H1 (cell line): ENCODE measurements at regions not wholly inside any gene's neighbourhood (a gene's known extent, or its start where the extent isn't known, plus 50 kb on each side); places are given as distances from the start of the nearest gene placed in this dataset.

ENCODE experiments used
- CTCF ChIA-PET: fragments of 300-600 bp; sonication (Branson Sonifier 250); formaldehyde crosslinking; loops from one replicate; lab custom pipeline; 2021; ENCODE audit not compliant: partially characterized antibody; lab: Charles Lee
- POLR2A ChIA-PET: fragments of 300-600 bp; sonication (Branson Sonifier 250); formaldehyde crosslinking; loops from one replicate; lab custom pipeline; 2021; ENCODE audit warnings: inconsistent platforms; ENCODE audit not compliant: partially characterized antibody; lab: Charles Lee
- DNase-seq, 2 experiments: peaks; one replicate each; pipeline versions ENCODE4 v3.0.0 to v3.0.0-alpha.2; 2010 to 2022; ENCODE audit warnings: low spot score in 2 of 2, low read depth in 1 of 2, mixed read lengths in 1 of 2
- FAIRE-seq: peaks from 2 replicates; lab custom pipeline; 2011; peaks lifted over from hg19 to GRCh38; lab: Jason Lieb, UNC
- H2AFZ ChIP-seq: 2 replicates; pipeline ENCODE4 v1.8.1; 2012; ENCODE audit warnings: low read length, inconsistent platforms
- H2AK5ac ChIP-seq: 2 replicates; pipeline ENCODE4 v1.6.1; 2013; ENCODE audit warnings: low read depth, low read length
- H2BK120ac ChIP-seq: replicated peaks from 2 replicates; pipeline ENCODE3; 2013; ENCODE audit warnings: low read depth, low read length, inconsistent platforms
- H2BK12ac ChIP-seq: 2 replicates; pipeline ENCODE4 v1.6.1; 2013; ENCODE audit warnings: low read depth, low read length
- H2BK15ac ChIP-seq: 2 replicates; pipeline ENCODE4 v1.6.1; 2013; ENCODE audit warnings: low read length
- H2BK20ac ChIP-seq: 2 replicates; pipeline ENCODE4 v1.6.1; 2013; ENCODE audit warnings: low read length
- H2BK5ac ChIP-seq: 2 replicates; pipeline ENCODE4 v1.6.1; 2013; ENCODE audit warnings: low read depth, low read length
- H3K14ac ChIP-seq: 2 replicates; pipeline ENCODE4 v1.6.1; 2013; ENCODE audit warnings: inconsistent platforms; ENCODE audit not compliant: insufficient read length
- H3K18ac ChIP-seq: 2 replicates; pipeline ENCODE4 v1.6.1; 2013; ENCODE audit warnings: low read length; ENCODE audit errors: extremely low read depth
- H3K23ac ChIP-seq: 2 replicates; pipeline ENCODE4 v1.6.1; 2013; ENCODE audit warnings: inconsistent platforms; ENCODE audit not compliant: insufficient read length
- H3K23me2 ChIP-seq: 2 replicates; pipeline ENCODE4 v1.6.1; 2013; ENCODE audit warnings: low read depth, low read length
- H3K27ac ChIP-seq: 2 replicates; pipeline ENCODE4 v1.6.1; 2011; ENCODE audit warnings: low read depth, low read length, inconsistent platforms
- H3K27me3 ChIP-seq, 4 experiments: replicated peaks in 1 of 4; 1 replicate in 1 of 4; 2 replicates in 3 of 4; pipeline versions ENCODE4 v1.6.1 to v1.8.1; 2011 to 2013; ENCODE audit warnings: low read length in 3 of 4, mild to moderate bottlenecking in 3 of 4, inconsistent platforms in 2 of 4, mixed read lengths in 2 of 4, moderate library complexity in 1 of 4; ENCODE audit not compliant: control insufficient read depth in 3 of 4, insufficient read depth in 3 of 4; ENCODE audit errors: extremely low read depth in 1 of 4
- H3K36me3 ChIP-seq, 4 experiments: 2 replicates each; pipeline versions ENCODE4 v1.6.1 to v1.8.1; 2011 to 2013; ENCODE audit warnings: mild to moderate bottlenecking in 4 of 4, low read length in 3 of 4, moderate library complexity in 2 of 4, control low read depth in 1 of 4, inconsistent platforms in 1 of 4; ENCODE audit not compliant: insufficient read depth in 4 of 4, control insufficient read depth in 2 of 4
- H3K4ac ChIP-seq: replicated peaks from 2 replicates; pipeline ENCODE3; 2013; ENCODE audit warnings: low read length, low read depth, mixed read lengths, inconsistent platforms; ENCODE audit not compliant: insufficient read length
- H3K4me1 ChIP-seq, 4 experiments: replicated peaks in 1 of 4; 1 replicate in 1 of 4; 2 replicates in 3 of 4; pipeline versions ENCODE4 v1.6.1 to v1.8.1; 2011 to 2013; ENCODE audit warnings: low read length in 3 of 4, inconsistent platforms in 2 of 4, mixed read lengths in 1 of 4; ENCODE audit not compliant: insufficient read depth in 4 of 4, control insufficient read depth in 3 of 4
- H3K4me2 ChIP-seq, 2 experiments: 2 replicates each; pipeline versions ENCODE4 v1.6.1 to v1.8.1; 2011 to 2013; ENCODE audit warnings: low read depth in 2 of 2, low read length in 2 of 2, control low read depth in 1 of 2, inconsistent platforms in 1 of 2, mild to moderate bottlenecking in 1 of 2; ENCODE audit not compliant: insufficient read depth in 1 of 2
- H3K4me3 ChIP-seq, 4 experiments: fragments of 200-600, 300-600 bp in 1 of 4; sonication (generic), shearing (Covaris generic), sonication (Bioruptor Twin) in 1 of 4; 2 replicates each; pipeline versions ENCODE4 v1.5.1 to v1.8.1; 2011 to 2016; ENCODE audit warnings: low read length in 4 of 4, low read depth in 3 of 4, control low read depth in 2 of 4, inconsistent platforms in 2 of 4, mild to moderate bottlenecking in 2 of 4, mixed read lengths in 1 of 4, moderate library complexity in 1 of 4; ENCODE audit not compliant: insufficient read depth in 2 of 4; ENCODE audit errors: extremely low read depth in 1 of 4
- H3K56ac ChIP-seq: replicated peaks from 2 replicates; pipeline ENCODE3; 2013; ENCODE audit warnings: low read depth, mild to moderate bottlenecking, mixed read lengths, low read length, inconsistent platforms; ENCODE audit not compliant: insufficient read length
- H3K79me1 ChIP-seq: 2 replicates; pipeline ENCODE4 v1.6.1; 2013; ENCODE audit warnings: low read depth, low read length, control low read depth
- H3K79me2 ChIP-seq, 2 experiments: 2 replicates each; pipeline versions ENCODE4 v1.6.1 to v1.8.1; 2012 to 2013; ENCODE audit warnings: low read length in 2 of 2, mild to moderate bottlenecking in 2 of 2, inconsistent platforms in 1 of 2; ENCODE audit not compliant: insufficient read depth in 2 of 2, control insufficient read depth in 1 of 2
- H3K9ac ChIP-seq, 4 experiments: replicated peaks in 1 of 4; 1 replicate in 1 of 4; 2 replicates in 3 of 4; pipeline versions ENCODE4 v1.6.1 to v1.8.1; 2011 to 2013; ENCODE audit warnings: low read depth in 3 of 4, low read length in 3 of 4, control low read depth in 2 of 4, mild to moderate bottlenecking in 2 of 4, moderate library complexity in 2 of 4, inconsistent platforms in 1 of 4; ENCODE audit errors: extremely low read depth in 1 of 4
- H3K9me3 ChIP-seq, 2 experiments: 2 replicates each; pipeline versions ENCODE4 v1.6.1 to v1.8.1; 2012 to 2013; ENCODE audit warnings: mild to moderate bottlenecking in 2 of 2, moderate library complexity in 2 of 2, control low read depth in 1 of 2, inconsistent platforms in 1 of 2, low read depth in 1 of 2, low read length in 1 of 2, mixed read lengths in 1 of 2; ENCODE audit not compliant: insufficient read depth in 2 of 2
- H4K20me1 ChIP-seq, 2 experiments: replicated peaks in 1 of 2; 2 replicates each; pipeline versions ENCODE3 to v1.8.1; 2011 to 2013; ENCODE audit warnings: inconsistent platforms in 2 of 2, low read length in 2 of 2, mild to moderate bottlenecking in 1 of 2; ENCODE audit not compliant: insufficient read depth in 2 of 2, control insufficient read depth in 1 of 2
- H4K5ac ChIP-seq: 2 replicates; pipeline ENCODE4 v1.6.1; 2013; ENCODE audit warnings: low read length, low read depth, mixed read lengths, inconsistent platforms; ENCODE audit not compliant: insufficient read length
- H4K8ac ChIP-seq: 2 replicates; pipeline ENCODE4 v1.8.0; 2013; ENCODE audit warnings: mild to moderate bottlenecking, moderate library complexity, low read length, inconsistent platforms; ENCODE audit not compliant: insufficient read depth; ENCODE audit errors: extremely low read depth
- H4K91ac ChIP-seq: replicated peaks from 2 replicates; pipeline ENCODE3; 2013; ENCODE audit warnings: low read length, mixed read lengths, inconsistent platforms; ENCODE audit not compliant: insufficient read length
- CHD1 ChIP-seq: IDR thresholded peaks from 2 replicates; pipeline ENCODE4 v1.6.1; 2012; ENCODE audit warnings: low read depth, low read length, improper control_type of control experiment
- WGBS, 2 experiments: shearing (Covaris generic) in 1 of 2; methylation state at CpG; one replicate each; pipeline versions ENCODE4 v1.1.6 to v1.1.7; 2013 to 2015; ENCODE audit warnings: low lambda C conversion rate in 2 of 2, mixed read lengths in 2 of 2, inconsistent platforms in 1 of 2, low coverage in 1 of 2, missing lambda C conversion rate in 1 of 2; ENCODE audit not compliant: insufficient replicate concordance in 2 of 2, insufficient coverage in 1 of 2, insufficient read length in 1 of 2; ENCODE audit errors: extremely low coverage in 1 of 2, missing lambda C conversion rate in 1 of 2; 5-methylcytosine and 5-hydroxymethylcytosine counted together
- TF ChIP-seq, protein P1 (sequence below): IDR thresholded peaks from 2 replicates; pipeline ENCODE4 v1.6.1; 2012; ENCODE audit warnings: inconsistent platforms

DNA sequence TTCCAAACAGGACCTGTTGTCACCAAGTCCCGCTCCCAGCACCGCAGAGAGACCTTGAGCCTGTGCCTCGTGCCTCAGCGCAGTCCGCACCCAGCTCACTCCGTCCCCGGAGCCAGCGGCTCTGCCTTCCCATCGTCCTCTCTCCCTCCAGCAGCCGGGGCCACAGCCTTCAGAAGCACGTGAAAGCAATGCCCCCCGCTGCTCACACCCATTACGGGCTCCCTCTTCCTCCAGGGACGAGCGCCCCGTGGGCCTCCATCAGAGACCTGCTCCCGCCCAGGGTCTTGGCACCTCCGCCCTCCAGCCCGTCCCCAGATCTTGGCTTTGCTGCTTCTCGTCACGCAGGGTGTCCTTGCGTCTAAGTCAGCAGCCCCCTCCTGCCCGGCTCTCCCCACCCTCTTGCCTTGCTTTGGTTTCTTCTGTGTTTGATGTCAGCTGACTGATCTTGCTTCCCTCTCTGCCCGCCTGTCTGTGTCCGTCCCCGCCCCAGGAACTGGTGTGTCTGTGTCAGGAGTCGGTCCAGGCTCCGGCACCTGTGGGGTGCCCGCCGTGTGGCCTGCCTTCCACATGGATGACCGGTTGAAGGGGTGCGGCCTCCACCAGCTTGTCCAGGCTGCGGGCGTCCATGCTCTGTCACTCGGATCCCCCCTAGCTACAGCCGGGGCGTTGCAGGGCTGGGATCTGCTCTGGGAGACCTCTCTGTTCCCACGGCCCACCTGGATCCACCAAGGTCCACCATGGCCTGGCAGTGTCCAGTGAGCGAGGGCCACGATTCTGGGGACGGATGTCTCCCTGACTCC, 61.9 kb downstream of the FOXL3 start:
- Histone ChIP-seq H3K9me3 (no peaks in the 10 kb centered on the region; a peak in 1 of 4 replicates), H2AFZ (no peak overlapping the region), H3K79me2 (no peaks in the 10 kb centered on the region), H3K27ac (no peak overlapping the region), H3K56ac (no peak overlapping the region), H2BK120ac (no peak overlapping the region), H2BK20ac (no peak overlapping the region), H2BK12ac (0 out of 2 replicates have a peak overlapping the region, but pooled peaks have one; percentile 9), H3K18ac (no peak overlapping the region), H3K36me3 (no peaks in the 10 kb centered on the region), H3K14ac (no peak overlapping the region), H4K91ac (no peak overlapping the region), H3K23ac (no peak overlapping the region), H4K8ac (0 out of 2 replicates have a peak overlapping the region, but pooled peaks have one; percentile 12), H2AK5ac (0 out of 2 replicates have a peak overlapping the region, but pooled peaks have one; percentile 6), H4K20me1 (peaks cover 0 to 3% of the 10 kb centered on the region in 2 experiments), H4K5ac (no peak overlapping the region), H2BK15ac (no peak overlapping the region), H3K79me1 (no peaks in the 10 kb centered on the region), H3K23me2 (peaks cover 17% of the 10 kb centered on the region; the same call in 1 of the 2 replicates), H3K4me1 (no peaks in the 10 kb centered on the region; a peak in 3 of 7 replicates), H3K9ac (no peak overlapping the region), H3K4me3 (no peak overlapping the region), H3K4me2 (no peak overlapping the region), H2BK5ac (no peak overlapping the region), H3K27me3 (no peaks in the 10 kb centered on the region), H3K4ac (no peak overlapping the region)
- ChIA-PET CTCF (interaction anchor here (0.6 kb wide), 1 partner anchor 63 kb away, joined by 3 read pairs; no protein-coding TSS in a partner anchor), POLR2A (interaction anchor here (1.3 kb wide), 1 partner anchor 13 kb away, joined by 3 read pairs; no protein-coding TSS in a partner anchor)
- FAIRE-seq (no peak), DNase-seq (no peak)
- TF ChIP-seq CHD1: no peak
- TF ChIP-seq, protein P1, sequence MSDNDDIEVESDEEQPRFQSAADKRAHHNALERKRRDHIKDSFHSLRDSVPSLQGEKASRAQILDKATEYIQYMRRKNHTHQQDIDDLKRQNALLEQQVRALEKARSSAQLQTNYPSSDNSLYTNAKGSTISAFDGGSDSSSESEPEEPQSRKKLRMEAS: 0 out of 2 replicates have a peak, but pooled peaks have one; percentile 30
- 88% methylated on average over 39 of the region's 41 CpGs; no CpG with 5 or more reads in 1 of the 2 experiments for whole genome bisulfite sequencing, 2 experiments
